ENCODE measurements at regions not wholly inside any gene's neighbourhood (a gene's known extent, or its start where the extent isn't known, plus 50 kb on each side); places are given as distances from the start of the nearest gene placed in this dataset.

DNA sequence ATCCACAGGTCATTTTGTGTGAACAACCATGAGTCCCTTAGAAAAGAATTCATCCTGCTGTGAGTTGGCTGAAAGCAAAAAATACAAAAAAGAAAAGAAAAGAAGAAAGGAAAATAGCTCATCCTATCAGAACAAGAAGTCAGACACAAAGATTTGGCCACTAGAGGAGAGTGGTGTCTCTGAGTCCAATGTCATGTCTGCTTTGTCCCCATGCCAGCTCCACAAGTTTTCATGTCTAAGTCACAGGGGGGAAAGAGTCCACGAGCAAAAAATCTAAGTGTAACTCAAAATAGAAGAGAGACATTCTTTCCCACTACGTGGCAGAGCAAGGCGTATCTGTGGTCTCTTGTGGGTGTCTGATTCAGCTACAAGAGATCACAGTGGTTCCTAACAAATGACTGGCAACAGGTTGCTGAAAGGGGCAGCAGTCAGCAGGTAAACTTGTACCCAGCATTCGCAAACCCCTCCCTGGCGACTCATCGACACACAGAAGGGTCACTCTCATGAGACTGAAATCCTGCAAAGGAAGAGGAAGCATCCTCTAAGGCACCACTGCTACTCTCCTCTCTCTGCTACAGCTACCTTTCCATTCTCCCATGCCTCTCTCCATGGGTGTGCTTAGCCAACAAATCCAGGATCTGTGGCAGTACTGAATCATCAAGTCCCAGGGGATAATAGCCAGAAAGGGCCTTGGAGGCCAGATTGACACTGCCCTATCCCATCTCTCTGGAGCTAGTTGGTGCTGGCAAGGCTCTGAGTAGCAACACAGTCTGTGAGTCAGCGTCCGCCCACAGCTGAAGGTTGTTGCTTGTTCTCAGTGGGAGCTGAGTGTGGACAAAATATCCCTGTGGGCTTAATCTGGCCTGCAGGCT is 123.0 kb upstream of the SLC39A10 start:
- TF ChIP-seq, protein P1, sequence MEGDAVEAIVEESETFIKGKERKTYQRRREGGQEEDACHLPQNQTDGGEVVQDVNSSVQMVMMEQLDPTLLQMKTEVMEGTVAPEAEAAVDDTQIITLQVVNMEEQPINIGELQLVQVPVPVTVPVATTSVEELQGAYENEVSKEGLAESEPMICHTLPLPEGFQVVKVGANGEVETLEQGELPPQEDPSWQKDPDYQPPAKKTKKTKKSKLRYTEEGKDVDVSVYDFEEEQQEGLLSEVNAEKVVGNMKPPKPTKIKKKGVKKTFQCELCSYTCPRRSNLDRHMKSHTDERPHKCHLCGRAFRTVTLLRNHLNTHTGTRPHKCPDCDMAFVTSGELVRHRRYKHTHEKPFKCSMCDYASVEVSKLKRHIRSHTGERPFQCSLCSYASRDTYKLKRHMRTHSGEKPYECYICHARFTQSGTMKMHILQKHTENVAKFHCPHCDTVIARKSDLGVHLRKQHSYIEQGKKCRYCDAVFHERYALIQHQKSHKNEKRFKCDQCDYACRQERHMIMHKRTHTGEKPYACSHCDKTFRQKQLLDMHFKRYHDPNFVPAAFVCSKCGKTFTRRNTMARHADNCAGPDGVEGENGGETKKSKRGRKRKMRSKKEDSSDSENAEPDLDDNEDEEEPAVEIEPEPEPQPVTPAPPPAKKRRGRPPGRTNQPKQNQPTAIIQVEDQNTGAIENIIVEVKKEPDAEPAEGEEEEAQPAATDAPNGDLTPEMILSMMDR (conservative IDR thresholded peaks at IDR 0.05; ENCODE audit: low read depth, low read length), result no peak
- no peak for TF ChIP-seq EZH2 (IDR thresholded peaks at IDR 0.05; ENCODE audit: borderline replicate concordance, low read depth, low read length, poor library complexity, severe bottlenecking)
